ENCODE measurements at regions not wholly inside any gene's neighbourhood (a gene's known extent, or its start where the extent isn't known, plus 50 kb on each side); places are given as distances from the start of the nearest gene placed in this dataset.

DNA sequence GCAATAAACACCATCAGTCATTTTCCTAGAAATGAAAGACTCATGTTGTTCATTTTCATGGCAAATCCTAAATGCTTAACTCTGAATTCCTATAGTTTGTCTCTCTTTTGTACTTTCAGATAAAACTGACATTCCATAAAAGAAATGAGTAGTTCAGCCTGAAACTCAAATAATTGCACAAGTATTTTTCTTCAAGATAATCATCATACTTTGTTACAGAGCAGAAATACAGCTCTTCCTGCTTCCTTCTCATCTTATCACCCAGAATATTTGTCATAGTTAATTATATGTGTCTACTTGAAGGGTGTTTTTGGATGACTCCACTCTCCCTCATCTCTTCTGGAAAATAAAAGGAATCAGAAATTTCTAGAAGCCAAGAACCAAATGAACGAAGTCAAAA is 141.1 kb downstream of the HNMT start:
- in situ Hi-C loops (cut with HindIII; ENCODE audit: low sequenced_read_pairs), result no loop called here
- no peak for DNase-seq (ENCODE audit: low read depth)
- no peak overlapping the region for H3K4me3 ChIP-seq (ENCODE audit: low read depth, low read length)
- no peak for TF ChIP-seq CTCF (IDR thresholded peaks at IDR 0.05; ENCODE audit: low read depth, low read length, missing control alignments)

- in situ Hi-C loops (cut with HindIII; ENCODE audit: low sequenced_read_pairs), result no loop called here
- DNase-seq (ENCODE audit: low read depth), result no peak
- H3K4me3 ChIP-seq (ENCODE audit: low read depth, low read length), result no peak overlapping the region
- no peak for TF ChIP-seq CTCF (IDR thresholded peaks at IDR 0.05; ENCODE audit: low read depth, low read length, missing control alignments)
These were observed 142.3 kb downstream of the HNMT start for GRCh38 chr2:138106606-138107005.

- TF ChIP-seq CTCF (IDR thresholded peaks at IDR 0.05; ENCODE audit: low read depth, low read length, missing control alignments), result no peak
- no peak for DNase-seq (ENCODE audit: low read depth)
- H3K4me3 ChIP-seq (ENCODE audit: low read depth, low read length), result no peak overlapping the region
- in situ Hi-C loops (cut with HindIII; ENCODE audit: low sequenced_read_pairs), result no loop called here
These were observed 143.0 kb downstream of the HNMT start for GRCh38 chr2:138107288-138107687.

DNA sequence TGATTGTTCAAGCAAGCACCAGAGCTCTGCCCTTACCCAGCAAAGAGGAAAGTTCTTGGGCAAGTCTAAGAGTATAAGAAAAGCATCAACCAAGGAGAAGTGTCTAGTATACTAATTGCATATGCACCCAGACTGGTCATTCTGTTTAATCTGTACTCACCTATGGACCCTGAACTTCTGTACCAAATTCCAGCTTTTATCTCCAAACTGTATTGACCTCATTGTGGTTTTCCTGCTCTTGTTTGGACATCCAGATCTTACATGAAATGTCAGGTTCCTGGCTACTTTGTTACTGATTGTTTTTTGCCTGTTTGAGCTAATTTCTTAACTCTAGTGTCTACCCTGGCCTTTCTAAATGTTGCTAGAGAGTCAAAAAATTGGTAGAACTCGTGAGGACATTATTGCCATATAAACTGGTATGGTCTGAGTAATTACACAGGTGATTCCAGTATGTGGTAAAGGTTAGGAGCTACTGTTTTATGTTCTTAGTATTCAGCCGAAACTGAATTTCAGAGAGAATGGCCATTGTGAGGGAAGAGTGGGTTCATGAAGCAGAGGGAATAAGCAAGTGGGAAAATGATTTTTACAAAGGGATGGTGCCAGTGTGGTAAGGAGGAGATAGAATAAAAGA is 146.3 kb downstream of the HNMT start:
- in situ Hi-C loops (cut with HindIII; ENCODE audit: low sequenced_read_pairs), result no loop called here
- H3K4me3 ChIP-seq (ENCODE audit: low read depth, low read length), result no peak overlapping the region
- DNase-seq (ENCODE audit: low read depth), result no peak
- no peak for TF ChIP-seq CTCF (IDR thresholded peaks at IDR 0.05; ENCODE audit: low read depth, low read length, missing control alignments)

DNA sequence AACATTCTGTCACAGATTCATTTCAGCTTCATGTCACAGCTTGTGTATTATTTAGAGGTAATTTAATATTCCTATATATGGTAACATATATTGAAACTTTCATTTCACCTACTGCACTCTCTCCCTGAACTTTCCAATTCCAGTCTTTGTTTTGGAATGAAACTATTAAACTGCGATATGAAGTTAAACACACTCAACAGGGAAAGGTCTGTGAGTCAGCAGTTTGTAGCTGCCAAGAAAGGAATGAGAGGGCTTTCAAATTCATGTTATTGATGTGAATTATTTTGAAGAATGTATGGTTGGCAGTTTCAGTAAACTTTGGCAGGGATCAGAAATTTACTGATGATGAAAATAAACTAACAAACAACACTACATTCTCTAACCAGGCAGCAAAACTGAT is 148.3 kb downstream of the HNMT start:
- no peak for DNase-seq (ENCODE audit: low read depth)
- no peak overlapping the region for H3K4me3 ChIP-seq (ENCODE audit: low read depth, low read length)
- TF ChIP-seq CTCF (IDR thresholded peaks at IDR 0.05; ENCODE audit: low read depth, low read length, missing control alignments), result no peak
- in situ Hi-C loops (cut with HindIII; ENCODE audit: low sequenced_read_pairs), result no loop called here

DNA sequence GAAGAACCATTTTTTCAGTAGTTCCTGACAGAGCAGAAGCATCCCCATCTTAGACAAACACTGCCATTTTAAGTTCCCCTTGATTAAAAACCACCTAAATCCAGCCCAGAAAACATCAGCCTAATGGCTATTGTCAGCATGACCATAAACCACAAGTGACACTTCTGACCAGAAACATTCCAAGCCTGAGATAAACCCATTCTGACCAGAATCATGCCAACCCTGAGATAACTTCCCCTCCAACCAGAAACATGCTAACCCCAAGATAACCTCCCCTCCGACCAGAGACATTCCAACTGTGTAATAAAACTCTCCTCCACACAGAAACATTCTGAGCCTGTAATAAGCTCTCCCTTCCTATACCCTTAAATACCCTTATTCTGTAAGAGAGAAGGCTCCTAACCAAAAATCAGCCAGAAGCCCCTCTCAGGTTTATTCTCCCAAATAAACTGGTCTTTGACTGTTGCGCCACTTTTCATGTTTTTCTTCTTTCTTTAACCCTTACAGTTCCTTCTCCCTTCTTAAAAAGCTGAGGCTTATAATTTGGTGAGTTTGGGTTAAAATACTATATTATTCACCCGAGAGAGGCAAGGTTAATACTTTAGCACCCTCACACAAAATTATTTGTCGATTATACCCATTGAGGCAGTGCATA is 149.7 kb downstream of the HNMT start:
- in situ Hi-C loops (cut with HindIII; ENCODE audit: low sequenced_read_pairs), result no loop called here
- H3K4me3 ChIP-seq (ENCODE audit: low read depth, low read length), result no peak overlapping the region
- no peak for TF ChIP-seq CTCF (IDR thresholded peaks at IDR 0.05; ENCODE audit: low read depth, low read length, missing control alignments)
- no peak for DNase-seq (ENCODE audit: low read depth)

Data from astrocyte of the cerebellum (primary cell).